ENCODE measurements at regions not wholly inside any gene's neighbourhood (a gene's known extent, or its start where the extent isn't known, plus 50 kb on each side); places are given as distances from the start of the nearest gene placed in this dataset.

DNA sequence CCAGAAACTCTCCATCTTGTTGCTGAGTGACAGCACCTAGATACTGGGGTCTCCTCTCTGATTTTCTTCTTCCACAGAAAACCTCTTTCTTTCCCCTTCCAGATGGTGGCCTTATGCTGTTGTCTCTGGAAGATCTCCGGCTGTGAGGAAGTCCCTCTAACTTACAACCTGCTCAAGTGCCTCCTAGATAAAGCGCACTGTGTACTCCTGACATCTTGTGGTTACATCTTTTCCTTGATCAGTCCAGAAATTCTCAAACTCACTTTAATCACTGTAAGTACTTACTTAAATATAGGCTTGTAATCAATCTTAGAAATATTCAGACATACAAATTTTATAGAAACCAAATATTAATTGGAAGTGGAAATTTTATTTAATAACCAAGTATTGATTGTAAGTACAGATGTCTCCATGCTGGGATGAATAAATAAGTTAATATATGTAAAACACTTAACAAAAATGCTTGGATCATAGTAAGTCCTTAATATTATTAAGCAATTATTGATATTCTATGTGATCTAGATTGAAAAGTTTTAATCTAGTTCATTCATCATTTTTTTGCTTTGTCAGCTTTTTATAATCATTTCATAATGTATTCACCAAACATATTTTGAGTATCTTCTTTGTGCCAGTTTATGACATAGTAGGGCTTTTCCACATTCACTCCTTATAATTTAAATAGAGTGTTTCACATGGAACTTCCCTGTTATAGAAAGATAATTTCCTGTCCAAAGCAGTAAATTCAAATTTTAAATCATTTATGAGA lies 1381.4 kb upstream of the CDH6 start:
- H2BK120ac ChIP-seq (ENCODE audit: low read depth, low read length, poor library complexity, severe bottlenecking) = no peak overlapping the region
- no peak overlapping the region for H2BK15ac ChIP-seq (ENCODE audit: low read depth, low read length)
- no peak overlapping the region for H3K9ac ChIP-seq (ENCODE audit: extremely low read depth, insufficient read length, low read length)
- no peaks in the 10 kb centered on the region for H4K20me1 ChIP-seq (ENCODE audit: control insufficient read depth, insufficient read depth, insufficient read length)
- no peaks in the 10 kb centered on the region for H3K27me3 ChIP-seq (ENCODE audit: insufficient read depth, low read length)
- no peak overlapping the region for H2AK5ac ChIP-seq (ENCODE audit: insufficient read length, low read length)
- no peaks in the 10 kb centered on the region for H3K4me1 ChIP-seq (ENCODE audit: insufficient read depth, low read length)
- H3K4me1 Mint-ChIP-seq = no peaks in the 10 kb centered on the region
- H3K36me3 Mint-ChIP-seq (ENCODE audit: insufficient read depth in 1 of 3, low read depth in 3 of 3) = no peaks in the 10 kb centered on the region
- no peak overlapping the region for H3K56ac ChIP-seq (ENCODE audit: insufficient read length, low read depth, low read length)
- H3K4me3 Mint-ChIP-seq = no peak overlapping the region
- H2BK5ac ChIP-seq (ENCODE audit: insufficient read length, low read length) = no peak overlapping the region
- H3T11ph ChIP-seq (ENCODE audit: low read length) = no peak overlapping the region
- H3K14ac ChIP-seq (ENCODE audit: insufficient read depth, low read length) = no peak overlapping the region
- H2BK12ac ChIP-seq (ENCODE audit: insufficient read length, low read depth, low read length) = no peak overlapping the region
- H2BK20ac ChIP-seq (ENCODE audit: low read depth, low read length, poor library complexity, severe bottlenecking) = no peak overlapping the region
- H3K27me3 Mint-ChIP-seq (ENCODE audit: low read depth) = no peaks in the 10 kb centered on the region
- WGBS (ENCODE audit: extremely low coverage, insufficient read length, low lambda C conversion rate) = no CpG with 5 or more reads among the region's 2 CpGs
- no peak overlapping the region for H3K4me2 ChIP-seq (ENCODE audit: insufficient read depth, insufficient read length, low read length)
- H3K9me3 ChIP-seq (ENCODE audit: control insufficient read depth, low read depth, low read length) = no peaks in the 10 kb centered on the region
- no peak overlapping the region for H3K23ac ChIP-seq (ENCODE audit: insufficient read length, low read depth, low read length)
- no peak overlapping the region for H4K8ac ChIP-seq (replicated peaks; ENCODE audit: insufficient read length, low read depth, low read length)
- H3K27ac Mint-ChIP-seq = no peak overlapping the region
- no peaks in the 10 kb centered on the region for H3K79me1 ChIP-seq (ENCODE audit: insufficient read depth, low read depth, low read length, poor library complexity, severe bottlenecking)
- no peaks in the 10 kb centered on the region for H3K9me3 Mint-ChIP-seq
- no peak overlapping the region for H3K18ac ChIP-seq (ENCODE audit: insufficient read length, low read depth, low read length)
- H4K91ac ChIP-seq (ENCODE audit: insufficient read length, low read depth, low read length) = no peak overlapping the region
- H2AFZ ChIP-seq (ENCODE audit: low read length) = no peak overlapping the region
- DNase-seq = no peak
- no peak overlapping the region for H4K5ac ChIP-seq (ENCODE audit: insufficient read length, low read depth, low read length)
- no peaks in the 10 kb centered on the region for H3K79me2 ChIP-seq (ENCODE audit: insufficient read depth, low read length)
- no peak overlapping the region for H3K27ac ChIP-seq (ENCODE audit: insufficient read length, low read depth, low read length)
- TF ChIP-seq, protein P1, sequence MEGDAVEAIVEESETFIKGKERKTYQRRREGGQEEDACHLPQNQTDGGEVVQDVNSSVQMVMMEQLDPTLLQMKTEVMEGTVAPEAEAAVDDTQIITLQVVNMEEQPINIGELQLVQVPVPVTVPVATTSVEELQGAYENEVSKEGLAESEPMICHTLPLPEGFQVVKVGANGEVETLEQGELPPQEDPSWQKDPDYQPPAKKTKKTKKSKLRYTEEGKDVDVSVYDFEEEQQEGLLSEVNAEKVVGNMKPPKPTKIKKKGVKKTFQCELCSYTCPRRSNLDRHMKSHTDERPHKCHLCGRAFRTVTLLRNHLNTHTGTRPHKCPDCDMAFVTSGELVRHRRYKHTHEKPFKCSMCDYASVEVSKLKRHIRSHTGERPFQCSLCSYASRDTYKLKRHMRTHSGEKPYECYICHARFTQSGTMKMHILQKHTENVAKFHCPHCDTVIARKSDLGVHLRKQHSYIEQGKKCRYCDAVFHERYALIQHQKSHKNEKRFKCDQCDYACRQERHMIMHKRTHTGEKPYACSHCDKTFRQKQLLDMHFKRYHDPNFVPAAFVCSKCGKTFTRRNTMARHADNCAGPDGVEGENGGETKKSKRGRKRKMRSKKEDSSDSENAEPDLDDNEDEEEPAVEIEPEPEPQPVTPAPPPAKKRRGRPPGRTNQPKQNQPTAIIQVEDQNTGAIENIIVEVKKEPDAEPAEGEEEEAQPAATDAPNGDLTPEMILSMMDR (conservative IDR thresholded peaks at IDR 0.05) = peak; percentile 44; the same call in 2 of the 3 replicates
- H3K4ac ChIP-seq (ENCODE audit: low read depth, low read length) = no peak overlapping the region
- no peaks in the 10 kb centered on the region for H3K23me2 ChIP-seq (ENCODE audit: insufficient read length, low read depth, low read length, poor library complexity, severe bottlenecking)

Data from H9 (cell line).